ENCODE measurements at regions not wholly inside any gene's neighbourhood (a gene's known extent, or its start where the extent isn't known, plus 50 kb on each side); places are given as distances from the start of the nearest gene placed in this dataset.
A peak's percentile ranks its signal among the peaks of the same experiment; 100 is the strongest.

DNA sequence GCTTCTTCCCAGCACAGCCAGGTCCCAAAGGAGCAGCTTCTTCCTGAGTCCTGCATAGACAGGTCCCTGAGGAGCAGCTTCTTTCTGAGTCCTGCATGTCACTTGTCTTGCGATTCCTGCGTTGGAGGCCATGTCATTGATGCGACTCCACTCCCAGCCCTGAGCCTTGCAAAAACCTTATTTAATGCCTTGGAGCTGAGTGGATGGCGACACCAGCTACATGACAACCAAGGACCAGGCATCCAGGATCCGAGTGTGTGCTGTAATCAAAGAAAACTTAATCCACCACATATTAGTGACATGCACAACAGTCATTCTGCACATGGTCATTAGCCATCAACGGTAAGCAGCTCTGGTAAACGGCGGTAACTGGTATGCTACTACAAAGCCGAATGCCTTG is 315.8 kb downstream of the TEX29 start:
- no peak for DNase-seq (ENCODE audit: low spot score)
- Mint-ChIP-seq H3K36me3 (no peaks in the 10 kb centered on the region), H3K4me3 (no peak overlapping the region), H3K4me1 (peaks cover 36% of the 10 kb centered on the region), H3K27ac (peak overlapping the region; percentile 51), H3K27me3 (ENCODE audit: insufficient read depth, low read depth) (peaks cover 10% of the 10 kb centered on the region), H3K9me3 (no peaks in the 10 kb centered on the region)
- no peaks in the 10 kb centered on the region for H3K9me3 ChIP-seq (ENCODE audit: low read depth)
- no peak overlapping the region for H2AFZ ChIP-seq (replicated peaks)
- no peak overlapping the region for H3K27ac ChIP-seq
- no peak overlapping the region for H3K9ac ChIP-seq
- peaks cover 5% of the 10 kb centered on the region for H3K4me1 ChIP-seq
- H3K4me3 ChIP-seq, result no peak overlapping the region
- no peaks in the 10 kb centered on the region for H4K20me1 ChIP-seq (ENCODE audit: low read depth)
- no peaks in the 10 kb centered on the region for H3F3A ChIP-seq (ENCODE audit: low read depth)
- no peaks in the 10 kb centered on the region for H3K36me3 ChIP-seq
- H3K79me2 ChIP-seq (ENCODE audit: low read depth), result no peaks in the 10 kb centered on the region
- TF ChIP-seq EZH2 (IDR thresholded peaks at IDR 0.05) (no peak), EZH2phosphoT487 (IDR thresholded peaks at IDR 0.05) (no peak)
- TF ChIP-seq, protein P1, sequence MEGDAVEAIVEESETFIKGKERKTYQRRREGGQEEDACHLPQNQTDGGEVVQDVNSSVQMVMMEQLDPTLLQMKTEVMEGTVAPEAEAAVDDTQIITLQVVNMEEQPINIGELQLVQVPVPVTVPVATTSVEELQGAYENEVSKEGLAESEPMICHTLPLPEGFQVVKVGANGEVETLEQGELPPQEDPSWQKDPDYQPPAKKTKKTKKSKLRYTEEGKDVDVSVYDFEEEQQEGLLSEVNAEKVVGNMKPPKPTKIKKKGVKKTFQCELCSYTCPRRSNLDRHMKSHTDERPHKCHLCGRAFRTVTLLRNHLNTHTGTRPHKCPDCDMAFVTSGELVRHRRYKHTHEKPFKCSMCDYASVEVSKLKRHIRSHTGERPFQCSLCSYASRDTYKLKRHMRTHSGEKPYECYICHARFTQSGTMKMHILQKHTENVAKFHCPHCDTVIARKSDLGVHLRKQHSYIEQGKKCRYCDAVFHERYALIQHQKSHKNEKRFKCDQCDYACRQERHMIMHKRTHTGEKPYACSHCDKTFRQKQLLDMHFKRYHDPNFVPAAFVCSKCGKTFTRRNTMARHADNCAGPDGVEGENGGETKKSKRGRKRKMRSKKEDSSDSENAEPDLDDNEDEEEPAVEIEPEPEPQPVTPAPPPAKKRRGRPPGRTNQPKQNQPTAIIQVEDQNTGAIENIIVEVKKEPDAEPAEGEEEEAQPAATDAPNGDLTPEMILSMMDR (IDR thresholded peaks at IDR 0.05), result no peak
- no peak overlapping the region for H3K4me2 ChIP-seq
- peaks cover 4% of the 10 kb centered on the region for H3K27me3 ChIP-seq

DNA sequence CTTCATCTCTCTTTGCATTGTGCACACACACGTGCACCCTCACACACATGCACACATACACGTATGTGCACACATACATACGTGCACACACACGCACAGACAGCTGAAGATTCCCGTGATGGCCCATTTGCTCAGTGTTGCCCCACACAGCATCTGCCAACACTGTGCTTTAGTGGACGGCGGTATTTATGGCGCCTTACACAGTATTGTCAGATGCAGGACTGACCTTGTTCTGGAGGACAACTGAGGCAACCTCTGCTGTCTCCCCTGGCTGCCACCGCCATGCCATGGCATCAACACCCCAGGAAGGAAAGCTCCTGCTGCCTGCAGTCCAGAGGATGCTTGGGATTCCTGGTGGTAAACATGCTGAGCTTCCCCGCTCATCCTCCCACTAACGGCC is 316.4 kb downstream of the TEX29 start:
- no peak overlapping the region for H3K9ac ChIP-seq
- H2AFZ ChIP-seq (replicated peaks), result no peak overlapping the region
- H3K27ac Mint-ChIP-seq, result peak overlapping the region; percentile 51
- H3K4me2 ChIP-seq, result no peak overlapping the region
- no peak for DNase-seq (ENCODE audit: low spot score)
- H3K36me3 ChIP-seq, result no peaks in the 10 kb centered on the region
- H3F3A ChIP-seq (ENCODE audit: low read depth), result no peaks in the 10 kb centered on the region
- peaks cover 36% of the 10 kb centered on the region for H3K4me1 Mint-ChIP-seq
- H3K9me3 ChIP-seq (ENCODE audit: low read depth), result no peaks in the 10 kb centered on the region
- H3K79me2 ChIP-seq (ENCODE audit: low read depth), result no peaks in the 10 kb centered on the region
- H3K9me3 Mint-ChIP-seq, result no peaks in the 10 kb centered on the region
- TF ChIP-seq, protein P1 (IDR thresholded peaks at IDR 0.05), result no peak
- TF ChIP-seq EZH2phosphoT487 (IDR thresholded peaks at IDR 0.05) (no peak), EZH2 (IDR thresholded peaks at IDR 0.05) (no peak)
- H3K4me1 ChIP-seq, result peaks cover 5% of the 10 kb centered on the region
- H3K27ac ChIP-seq, result no peak overlapping the region
- no peak overlapping the region for H3K4me3 Mint-ChIP-seq
- no peak overlapping the region for H3K4me3 ChIP-seq
- H4K20me1 ChIP-seq (ENCODE audit: low read depth), result no peaks in the 10 kb centered on the region
- peaks cover 11% of the 10 kb centered on the region for H3K27me3 Mint-ChIP-seq (ENCODE audit: insufficient read depth, low read depth)
- no peaks in the 10 kb centered on the region for H3K36me3 Mint-ChIP-seq
- peaks cover 4% of the 10 kb centered on the region for H3K27me3 ChIP-seq

DNA sequence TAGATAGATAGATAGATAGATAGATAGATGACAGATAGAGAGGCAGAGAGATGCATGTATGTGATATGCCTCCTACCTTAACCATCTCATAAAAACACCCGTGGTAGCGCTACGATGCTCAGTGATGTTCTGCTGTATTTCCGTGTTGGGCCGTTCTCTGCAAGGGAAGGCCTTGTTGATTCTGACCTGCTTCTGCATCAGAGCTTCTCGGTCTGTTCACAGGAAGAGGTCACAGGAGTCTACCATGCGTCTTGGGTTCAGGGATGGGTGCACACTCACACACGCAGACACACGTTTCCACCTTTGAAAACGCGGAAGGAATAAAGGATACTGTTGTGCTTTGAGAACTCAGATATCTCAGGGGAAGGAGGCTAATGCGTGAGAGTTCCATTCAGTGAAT is 316.9 kb downstream of the TEX29 start:
- no peak overlapping the region for H3K4me3 ChIP-seq
- no peak overlapping the region for H3K4me2 ChIP-seq
- no peaks in the 10 kb centered on the region for H3K79me2 ChIP-seq (ENCODE audit: low read depth)
- no peak overlapping the region for H3K9ac ChIP-seq
- Mint-ChIP-seq H3K4me3 (peak overlapping the region; percentile 69), H3K27me3 (ENCODE audit: insufficient read depth, low read depth) (peaks cover 9% of the 10 kb centered on the region), H3K27ac (no peak overlapping the region), H3K36me3 (no peaks in the 10 kb centered on the region), H3K9me3 (no peaks in the 10 kb centered on the region), H3K4me1 (peaks cover 31% of the 10 kb centered on the region)
- H3K27ac ChIP-seq, result no peak overlapping the region
- H3K9me3 ChIP-seq (ENCODE audit: low read depth), result no peaks in the 10 kb centered on the region
- no peaks in the 10 kb centered on the region for H3K36me3 ChIP-seq
- no peaks in the 10 kb centered on the region for H4K20me1 ChIP-seq (ENCODE audit: low read depth)
- peaks cover 5% of the 10 kb centered on the region for H3K4me1 ChIP-seq
- H3F3A ChIP-seq (ENCODE audit: low read depth), result no peaks in the 10 kb centered on the region
- no peak overlapping the region for H2AFZ ChIP-seq (replicated peaks)
- DNase-seq (ENCODE audit: low spot score), result no peak
- H3K27me3 ChIP-seq, result peaks cover 4% of the 10 kb centered on the region
- no peak for TF ChIP-seq EZH2phosphoT487 (IDR thresholded peaks at IDR 0.05)
- TF ChIP-seq, protein P1 (IDR thresholded peaks at IDR 0.05), result no peak
- TF ChIP-seq EZH2 (IDR thresholded peaks at IDR 0.05), result no peak
